Tibial nerve (tissue), 4 donors: ENCODE measurements at regions not wholly inside any gene's neighbourhood (a gene's known extent, or its start where the extent isn't known, plus 50 kb on each side); places are given as distances from the start of the nearest gene placed in this dataset.

Experiments
- DNase-seq, 2 donors: peaks; one replicate each; pipeline ENCODE4 v3.0.0-alpha.2; 2019; ENCODE audit warnings: low spot score in 2 of 2
- H3K27ac ChIP-seq, 4 donors: fragments of 200-600 bp; sonication (generic) in 3 of 4; one replicate each; pipeline ENCODE4 v1.5.1; 2017 to 2019; ENCODE audit warnings: mild to moderate bottlenecking in 1 of 4
- H3K27me3 ChIP-seq, 2 donors: fragments of 200-600 bp; sonication (generic) in 1 of 2; one replicate each; pipeline versions ENCODE4 v1.5.1 to v1.6.0; 2017 to 2019
- H3K36me3 ChIP-seq, 3 donors: fragments of 200-600 bp; sonication (generic); one replicate each; pipeline ENCODE4 v1.5.1; 2018 to 2019
- H3K4me1 ChIP-seq, 4 donors: fragments of 200-600 bp; sonication (generic) in 3 of 4; one replicate each; pipeline ENCODE4 v1.5.1; 2017 to 2019
- H3K4me3 ChIP-seq, 4 donors: fragments of 200-600 bp; sonication (generic) in 3 of 4; one replicate each; pipeline ENCODE4 v1.5.1; 2017 to 2019; ENCODE audit warnings: mild to moderate bottlenecking in 1 of 4, moderate library complexity in 1 of 4
- H3K9me3 ChIP-seq, 4 donors: fragments of 200-600 bp; sonication (generic) in 3 of 4; one replicate each; pipeline ENCODE4 v1.5.1; 2017 to 2019
- CTCF ChIP-seq, 5 experiments: fragments of 200-600 bp in 3 of 5; fragments of 450-650 bp in 2 of 5; sonication (generic) in 3 of 5; IDR thresholded peaks; one replicate each; pipeline ENCODE4 v1.5.1; 2016 to 2019; ENCODE audit warnings: antibody characterized with exemption in 5 of 5, mild to moderate bottlenecking in 3 of 5, moderate library complexity in 2 of 5
- EP300 ChIP-seq, 2 donors: sonication (generic); formaldehyde crosslinking; IDR thresholded peaks; one replicate each; pipeline ENCODE4 v1.6.1; 2017; ENCODE audit warnings: antibody characterized with exemption in 2 of 2, mild to moderate bottlenecking in 1 of 2
- POLR2A ChIP-seq, 2 donors: fragments of 450-650 bp; IDR thresholded peaks; one replicate each; pipeline ENCODE4 v1.6.1; 2017; ENCODE audit warnings: antibody characterized with exemption in 2 of 2, mild to moderate bottlenecking in 2 of 2, moderate library complexity in 2 of 2
- WGBS, 2 donors: methylation state at CpG; one replicate each; pipeline ENCODE4 v1.1.5; 2018; 5-methylcytosine and 5-hydroxymethylcytosine counted together

GRCh38 chr2:146952696-146953095, 892.1 kb upstream of the ACVR2A start:
- 63 to 69% methylated on average over 3 of the region's 3 CpGs for WGBS, 2 donors
- Histone ChIP-seq H3K4me1 (no peaks in the 10 kb centered on the region), H3K27ac (no peak overlapping the region), H3K4me3 (no peak overlapping the region), H3K36me3 (no peaks in the 10 kb centered on the region), H3K9me3 (no peaks in the 10 kb centered on the region), H3K27me3 (no peaks in the 10 kb centered on the region)
- TF ChIP-seq POLR2A (IDR thresholded peaks at IDR 0.05) (no peak), EP300 (IDR thresholded peaks at IDR 0.05) (no peak), CTCF (IDR thresholded peaks at IDR 0.05) (no peak)
- no peak for DNase-seq

GRCh38 chr2:146950911-146951310, 893.9 kb upstream of the ACVR2A start:
- Histone ChIP-seq H3K27me3 (no peaks in the 10 kb centered on the region), H3K36me3 (no peaks in the 10 kb centered on the region), H3K4me1 (no peaks in the 10 kb centered on the region), H3K4me3 (no peak overlapping the region), H3K27ac (no peak overlapping the region), H3K9me3 (no peaks in the 10 kb centered on the region)
- TF ChIP-seq EP300 (IDR thresholded peaks at IDR 0.05) (no peak), CTCF (IDR thresholded peaks at IDR 0.05) (no peak), POLR2A (IDR thresholded peaks at IDR 0.05) (no peak)
- WGBS, 2 donors: 97 to 98% methylated on average over 4 of the region's 4 CpGs
- no peak for DNase-seq

- 60 to 63% methylated on average over 3 of the region's 3 CpGs for WGBS, 2 donors
- TF ChIP-seq POLR2A (IDR thresholded peaks at IDR 0.05) (no peak), CTCF (IDR thresholded peaks at IDR 0.05) (no peak), EP300 (IDR thresholded peaks at IDR 0.05) (no peak)
- Histone ChIP-seq H3K4me1 (no peaks in the 10 kb centered on the region), H3K27me3 (no peaks in the 10 kb centered on the region), H3K27ac (no peak overlapping the region), H3K36me3 (no peaks in the 10 kb centered on the region), H3K4me3 (no peak overlapping the region), H3K9me3 (no peaks in the 10 kb centered on the region)
- DNase-seq: no peak
These were observed 894.5 kb upstream of the ACVR2A start for GRCh38 chr2:146950361-146950760.

- no peak for DNase-seq
- H3K27me3 ChIP-seq: no peaks in the 10 kb centered on the region
- no peaks in the 10 kb centered on the region for H3K36me3 ChIP-seq
- 94 to 98% methylated on average over 2 of the region's 2 CpGs for WGBS, 2 donors
- TF ChIP-seq CTCF (IDR thresholded peaks at IDR 0.05) (no peak), POLR2A (IDR thresholded peaks at IDR 0.05) (no peak), EP300 (IDR thresholded peaks at IDR 0.05) (no peak)
- H3K9me3 ChIP-seq: no peaks in the 10 kb centered on the region
- H3K4me1 ChIP-seq: peaks cover 0 to 2% (median 0%) of the 10 kb centered on the region in 4 donors
- no peak overlapping the region for H3K27ac ChIP-seq
- no peak overlapping the region for H3K4me3 ChIP-seq
These were observed 895.4 kb upstream of the ACVR2A start for GRCh38 chr2:146949400-146949799.

- Histone ChIP-seq H3K27ac (no peak overlapping the region), H3K9me3 (no peaks in the 10 kb centered on the region), H3K36me3 (no peaks in the 10 kb centered on the region), H3K4me3 (no peak overlapping the region), H3K27me3 (no peaks in the 10 kb centered on the region), H3K4me1 (peaks cover 0 to 4% (median 0%) of the 10 kb centered on the region in 4 donors)
- TF ChIP-seq CTCF (IDR thresholded peaks at IDR 0.05): no peak
- TF ChIP-seq EP300 (IDR thresholded peaks at IDR 0.05): no peak
- no peak for TF ChIP-seq POLR2A (IDR thresholded peaks at IDR 0.05)
- no peak for DNase-seq
- WGBS, 2 donors: 30 to 33% methylated on average over 4 of the region's 4 CpGs
These were observed 900.2 kb upstream of the ACVR2A start for GRCh38 chr2:146944601-146945000.
